HCT116 (cell line): ENCODE measurements at regions not wholly inside any gene's neighbourhood (a gene's known extent, or its start where the extent isn't known, plus 50 kb on each side); places are given as distances from the start of the nearest gene placed in this dataset.

Experiments
- ATAC-seq: fragments of 200-7000 bp; cut with Tn5 transposase; 2 replicates; pipeline ENCODE4 v1.9.1; 2020; ENCODE audit warnings: mild to moderate bottlenecking, moderate library complexity
- BruUV-seq: library from RNA; stranded (reverse); fragments of 400-500 nt; replicated peaks from 2 replicates; lab custom pipeline; 2021; lab: Mats Ljungman, UMichigan
- CTCF ChIA-PET: fragments of 300-600 bp; sonication (Branson Sonifier 250); formaldehyde crosslinking; loops from one replicate; lab custom pipeline; 2021; ENCODE audit warnings: antibody characterized with exemption; lab: Charles Lee
- POLR2A ChIA-PET: fragments of 300-600, 350-600 bp; sonication (Branson Sonifier 250); formaldehyde crosslinking; loops from one replicate; lab custom pipeline; 2021; ENCODE audit warnings: antibody characterized with exemption; lab: Charles Lee
- RAD21 ChIA-PET, 2 experiments: fragments of 300-600 bp; sonication (Branson Sonifier 250); formaldehyde crosslinking; loops; one replicate each; lab custom pipeline; 2023; ENCODE audit warnings: low total read pairs in 2 of 2; ENCODE audit not compliant: uncharacterized antibody in 2 of 2, unreplicated experiment in 2 of 2, low non-redundant PET in 1 of 2; lab: Charles Lee
- DNase-seq: peaks from one replicate; pipeline ENCODE4 v3.0.0-alpha.2; 2010; ENCODE audit warnings: low read depth, low spot score
- H2AFZ ChIP-seq: fragments of 200-600 bp; shearing (Covaris generic), sonication (generic); 2 replicates; pipeline ENCODE4 v1.6.1; 2017; ENCODE audit warnings: low read depth, mixed run types, mixed read lengths, antibody characterized with exemption, low read length; ENCODE audit not compliant: poor library complexity, severe bottlenecking
- H3K27ac ChIP-seq: 2 replicates; pipeline ENCODE4 v1.5.1; 2012; ENCODE audit warnings: low read depth, low read length
- H3K27me3 ChIP-seq: fragments of 200-600 bp; sonication (generic); 2 replicates; pipeline ENCODE4 v1.6.1; 2016; ENCODE audit warnings: mixed run types, low read length, mixed read lengths; ENCODE audit not compliant: insufficient read depth
- H3K36me3 ChIP-seq, 2 experiments: fragments of 200-500 bp in 1 of 2; fragments of 200-600 bp in 1 of 2; sonication (Bioruptor generic) in 1 of 2; sonication (generic) in 1 of 2; 2 replicates each; pipeline versions ENCODE4 v1.5.1 to v1.6.1; 2014 to 2016; ENCODE audit warnings: low read length in 2 of 2, inconsistent platforms in 1 of 2, mixed read lengths in 1 of 2, mixed run types in 1 of 2; ENCODE audit not compliant: insufficient read depth in 2 of 2, control insufficient read depth in 1 of 2
- H3K4me1 ChIP-seq, 2 experiments: fragments of 200-600 bp in 1 of 2; sonication (generic) in 1 of 2; 2 replicates each; pipeline versions ENCODE4 v1.5.1 to v1.6.1; 2012 to 2017; ENCODE audit warnings: low read length in 2 of 2, inconsistent platforms in 1 of 2, mild to moderate bottlenecking in 1 of 2, mixed read lengths in 1 of 2, mixed run types in 1 of 2, moderate library complexity in 1 of 2; ENCODE audit not compliant: insufficient read depth in 2 of 2, control insufficient read depth in 1 of 2
- H3K4me2 ChIP-seq: fragments of 200-600 bp; sonication (generic); 2 replicates; pipeline ENCODE4 v1.6.1; 2017; ENCODE audit warnings: mixed run types, low read length, mixed read lengths
- H3K4me3 ChIP-seq, 2 experiments: fragments of 200-600 bp in 1 of 2; sonication (generic) in 1 of 2; replicated peaks in 1 of 2; 2 replicates each; pipeline ENCODE4 v1.5.1; 2011 to 2016; ENCODE audit warnings: low read length in 2 of 2, control low read depth in 1 of 2, low read depth in 1 of 2, mild to moderate bottlenecking in 1 of 2, mixed read lengths in 1 of 2, mixed run types in 1 of 2
- H3K79me2 ChIP-seq: fragments of 200-600 bp; sonication (generic); 2 replicates; pipeline ENCODE4 v1.6.1; 2017; ENCODE audit warnings: mild to moderate bottlenecking, mixed run types, low read length, moderate library complexity, mixed read lengths; ENCODE audit not compliant: insufficient read depth
- H3K9ac ChIP-seq: fragments of 200-600 bp; sonication (generic); 2 replicates; pipeline ENCODE4 v1.6.1; 2016; ENCODE audit warnings: low read length, mixed read lengths
- H3K9me2 ChIP-seq: fragments of 200-600 bp; sonication (generic), shearing (Covaris generic); 2 replicates; pipeline ENCODE4 v1.6.1; 2017; ENCODE audit warnings: mixed run types, mild to moderate bottlenecking, moderate library complexity; ENCODE audit not compliant: insufficient read depth
- H3K9me3 ChIP-seq, 2 experiments: fragments of 200-500 bp in 1 of 2; fragments of 200-600 bp in 1 of 2; sonication (Bioruptor generic) in 1 of 2; sonication (generic) in 1 of 2; 2 replicates each; pipeline ENCODE4 v1.6.1; 2014 to 2017; ENCODE audit warnings: low read length in 2 of 2, mixed read lengths in 2 of 2, inconsistent platforms in 1 of 2, low read depth in 1 of 2, mild to moderate bottlenecking in 1 of 2, mixed run types in 1 of 2, moderate library complexity in 1 of 2; ENCODE audit not compliant: control insufficient read depth in 1 of 2, insufficient read depth in 1 of 2
- H4K20me1 ChIP-seq: fragments of 200-600 bp; sonication (generic), shearing (Covaris generic); 2 replicates; pipeline ENCODE4 v1.6.1; 2017; ENCODE audit warnings: mixed run types, mild to moderate bottlenecking, moderate library complexity; ENCODE audit not compliant: insufficient read depth
- CBX3 ChIP-seq: IDR thresholded peaks from 2 replicates; pipeline ENCODE4 v1.6.1; 2012; ENCODE audit warnings: low read depth
- CEBPB ChIP-seq: IDR thresholded peaks from 2 replicates; pipeline ENCODE4 v1.6.1; 2012; ENCODE audit warnings: low read depth
- ELF1 ChIP-seq: IDR thresholded peaks from 2 replicates; pipeline ENCODE4 v1.6.1; 2012; ENCODE audit warnings: low read depth, borderline replicate concordance
- EZH2 ChIP-seq: fragments of 200-600 bp; sonication (generic); IDR thresholded peaks from 2 replicates; pipeline ENCODE4 v1.6.1; 2017; ENCODE audit warnings: antibody characterized with exemption, mixed run types
- EZH2phosphoT487 ChIP-seq: fragments of 200-600 bp; IDR thresholded peaks from 2 replicates; pipeline ENCODE4 v1.6.1; 2018; ENCODE audit warnings: antibody characterized with exemption, borderline replicate concordance
- FOSL1 ChIP-seq: IDR thresholded peaks from 2 replicates; pipeline ENCODE4 v1.6.1; 2012; ENCODE audit warnings: low read depth
- JUND ChIP-seq: IDR thresholded peaks from 2 replicates; pipeline ENCODE4 v1.6.1; 2012
- MAX ChIP-seq: IDR thresholded peaks from 2 replicates; pipeline ENCODE4 v1.6.1; 2012
- RAD21 ChIP-seq: IDR thresholded peaks from 2 replicates; pipeline ENCODE4 v1.6.1; 2012; ENCODE audit warnings: low read depth, mild to moderate bottlenecking
- SIN3A ChIP-seq: IDR thresholded peaks from 2 replicates; pipeline ENCODE4 v1.6.1; 2012; ENCODE audit warnings: low read depth
- SRF ChIP-seq: IDR thresholded peaks from 2 replicates; pipeline ENCODE4 v1.6.1; 2012; ENCODE audit warnings: low read depth
- TCF7L2 ChIP-seq: IDR thresholded peaks from 2 replicates; pipeline ENCODE4 v1.7.0; 2011; ENCODE audit warnings: borderline replicate concordance, inconsistent platforms; ENCODE audit not compliant: insufficient read depth, insufficient read length; ENCODE audit errors: extremely low read depth
- YY1 ChIP-seq: IDR thresholded peaks from 2 replicates; pipeline ENCODE4 v1.6.1; 2011; ENCODE audit warnings: low read length, low read depth, moderate library complexity, mild to moderate bottlenecking; ENCODE audit not compliant: insufficient replicate concordance; ENCODE audit errors: extremely low read depth
- ZFX ChIP-seq: fragments of 450-650 bp; IDR thresholded peaks from 2 replicates; pipeline ENCODE4 v1.6.1; 2017
- ZNF274 ChIP-seq: fragments of 200-500 bp; sonication (Bioruptor generic); IDR thresholded peaks from 2 replicates; pipeline ENCODE4 v1.6.1; 2014; ENCODE audit warnings: mild to moderate bottlenecking, low read depth, low read length, inconsistent platforms
- intact Hi-C: fragments of 100-400 bp; cut with micrococcal nuclease; formaldehyde crosslinking; loops from 2 replicates; pipeline ENCODE4 v1.10.0; 2022
- TF ChIP-seq, protein P1 (sequence below): IDR thresholded peaks from 2 replicates; pipeline ENCODE4 v1.6.1; 2011; ENCODE audit warnings: mild to moderate bottlenecking, low read length, moderate library complexity; ENCODE audit not compliant: insufficient replicate concordance; ENCODE audit errors: extremely low read depth
- TF ChIP-seq, protein P2 (sequence below), 3 experiments: fragments of 200-600 bp in 1 of 3; sonication (generic) in 1 of 3; IDR thresholded peaks in 2 of 3; conservative IDR thresholded peaks in 1 of 3; 2 replicates each; pipeline ENCODE4 v1.5.1; 2012 to 2017; ENCODE audit warnings: low read depth in 2 of 3, low read length in 2 of 3, antibody characterized with exemption in 1 of 3, borderline replicate concordance in 1 of 3, control low read depth in 1 of 3, mild to moderate bottlenecking in 1 of 3, mixed read lengths in 1 of 3, mixed run types in 1 of 3, moderate library complexity in 1 of 3; ENCODE audit not compliant: insufficient read depth in 1 of 3

DNA sequence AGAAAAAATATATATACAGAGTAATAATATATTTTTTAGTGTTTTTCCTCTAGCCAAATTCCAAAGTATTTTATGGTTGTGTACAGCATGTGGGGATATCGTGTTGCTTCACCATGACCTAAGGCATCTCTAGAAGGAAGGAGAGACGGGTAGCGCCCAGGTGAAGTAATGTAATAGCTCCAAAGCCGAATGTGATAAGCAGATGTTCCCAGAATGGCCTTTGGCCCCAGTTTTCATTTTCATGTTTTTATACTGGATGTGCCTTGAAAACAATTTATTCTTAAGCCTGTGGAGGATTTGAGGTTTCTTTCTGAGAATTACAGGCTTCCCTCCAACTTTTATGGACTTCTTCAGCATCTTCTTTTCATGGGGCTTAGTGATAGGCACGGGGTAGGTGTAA, 587.9 kb upstream of the KIRREL3 start:
- H4K20me1 ChIP-seq: no peaks in the 10 kb centered on the region
- TF ChIP-seq RAD21 (no peak), EZH2 (no peak), ZFX (no peak)
- no peak overlapping the region for H2AFZ ChIP-seq
- ChIA-PET CTCF (no interaction called here), POLR2A (no interaction called here), RAD21 (no interaction called here)
- H3K4me3 ChIP-seq: no peak overlapping the region
- intact Hi-C loops: no loop called here
- no peaks in the 10 kb centered on the region for H3K79me2 ChIP-seq
- H3K27me3 ChIP-seq: no peaks in the 10 kb centered on the region
- no peaks in the 10 kb centered on the region for H3K4me1 ChIP-seq
- peaks cover 14 to 26% of the 10 kb centered on the region in 2 experiments; a peak in 3 of 4 replicates for H3K9me3 ChIP-seq
- H3K27ac ChIP-seq: no peak overlapping the region
- no peaks in the 10 kb centered on the region for H3K36me3 ChIP-seq
- DNase-seq (no peak), ATAC-seq (no peak)
- BruUV-seq: no TSS peak
- H3K9me2 ChIP-seq: no peaks in the 10 kb centered on the region
- no peak overlapping the region for H3K4me2 ChIP-seq
- no peak overlapping the region for H3K9ac ChIP-seq

DNA sequence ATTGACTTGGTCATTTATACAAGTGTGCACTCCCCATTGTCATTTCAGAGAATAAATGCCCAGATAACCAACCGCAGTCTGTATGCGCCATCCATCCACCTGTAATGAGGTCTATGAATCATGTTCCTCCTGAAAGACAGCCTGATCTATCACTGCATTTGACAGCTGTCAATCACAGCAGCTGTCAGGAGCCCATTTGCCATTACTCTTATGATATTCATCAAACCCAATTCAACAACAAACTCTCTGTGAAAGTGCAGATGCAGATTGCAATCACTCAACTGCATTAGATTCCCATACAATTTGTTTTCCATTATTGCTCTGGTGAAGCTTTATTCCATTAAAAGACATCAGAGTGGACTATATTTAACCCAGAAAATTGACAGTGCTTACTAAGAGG, 586.9 kb upstream of the KIRREL3 start:
- Histone ChIP-seq H2AFZ (no peak overlapping the region), H3K9me3 (peaks cover 15 to 22% of the 10 kb centered on the region in 2 experiments; a peak in 3 of 4 replicates), H3K36me3 (no peaks in the 10 kb centered on the region), H3K27me3 (no peaks in the 10 kb centered on the region), H3K4me1 (no peaks in the 10 kb centered on the region), H4K20me1 (no peaks in the 10 kb centered on the region), H3K4me2 (no peak overlapping the region), H3K27ac (no peak overlapping the region), H3K9ac (no peak overlapping the region), H3K79me2 (no peaks in the 10 kb centered on the region), H3K9me2 (no peaks in the 10 kb centered on the region), H3K4me3 (no peak overlapping the region)
- intact Hi-C loops: no loop called here
- no TSS peak for BruUV-seq
- ChIA-PET CTCF (no interaction called here), RAD21 (no interaction called here), POLR2A (no interaction called here)
- ATAC-seq: no peak
- no peak for DNase-seq
- TF ChIP-seq EZH2phosphoT487: no peak
- no peak for TF ChIP-seq TCF7L2
- TF ChIP-seq, protein P1, sequence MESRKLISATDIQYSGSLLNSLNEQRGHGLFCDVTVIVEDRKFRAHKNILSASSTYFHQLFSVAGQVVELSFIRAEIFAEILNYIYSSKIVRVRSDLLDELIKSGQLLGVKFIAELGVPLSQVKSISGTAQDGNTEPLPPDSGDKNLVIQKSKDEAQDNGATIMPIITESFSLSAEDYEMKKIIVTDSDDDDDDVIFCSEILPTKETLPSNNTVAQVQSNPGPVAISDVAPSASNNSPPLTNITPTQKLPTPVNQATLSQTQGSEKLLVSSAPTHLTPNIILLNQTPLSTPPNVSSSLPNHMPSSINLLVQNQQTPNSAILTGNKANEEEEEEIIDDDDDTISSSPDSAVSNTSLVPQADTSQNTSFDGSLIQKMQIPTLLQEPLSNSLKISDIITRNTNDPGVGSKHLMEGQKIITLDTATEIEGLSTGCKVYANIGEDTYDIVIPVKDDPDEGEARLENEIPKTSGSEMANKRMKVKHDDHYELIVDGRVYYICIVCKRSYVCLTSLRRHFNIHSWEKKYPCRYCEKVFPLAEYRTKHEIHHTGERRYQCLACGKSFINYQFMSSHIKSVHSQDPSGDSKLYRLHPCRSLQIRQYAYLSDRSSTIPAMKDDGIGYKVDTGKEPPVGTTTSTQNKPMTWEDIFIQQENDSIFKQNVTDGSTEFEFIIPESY: no peak
- no peak for TF ChIP-seq ZNF274
- no peak for TF ChIP-seq MAX
- TF ChIP-seq YY1: no peak
- TF ChIP-seq SIN3A: no peak
- TF ChIP-seq ELF1: no peak
- no peak for TF ChIP-seq JUND
- no peak for TF ChIP-seq EZH2
- no peak for TF ChIP-seq CEBPB
- no peak for TF ChIP-seq CBX3
- TF ChIP-seq FOSL1: no peak
- no peak for TF ChIP-seq SRF
- TF ChIP-seq, protein P2, sequence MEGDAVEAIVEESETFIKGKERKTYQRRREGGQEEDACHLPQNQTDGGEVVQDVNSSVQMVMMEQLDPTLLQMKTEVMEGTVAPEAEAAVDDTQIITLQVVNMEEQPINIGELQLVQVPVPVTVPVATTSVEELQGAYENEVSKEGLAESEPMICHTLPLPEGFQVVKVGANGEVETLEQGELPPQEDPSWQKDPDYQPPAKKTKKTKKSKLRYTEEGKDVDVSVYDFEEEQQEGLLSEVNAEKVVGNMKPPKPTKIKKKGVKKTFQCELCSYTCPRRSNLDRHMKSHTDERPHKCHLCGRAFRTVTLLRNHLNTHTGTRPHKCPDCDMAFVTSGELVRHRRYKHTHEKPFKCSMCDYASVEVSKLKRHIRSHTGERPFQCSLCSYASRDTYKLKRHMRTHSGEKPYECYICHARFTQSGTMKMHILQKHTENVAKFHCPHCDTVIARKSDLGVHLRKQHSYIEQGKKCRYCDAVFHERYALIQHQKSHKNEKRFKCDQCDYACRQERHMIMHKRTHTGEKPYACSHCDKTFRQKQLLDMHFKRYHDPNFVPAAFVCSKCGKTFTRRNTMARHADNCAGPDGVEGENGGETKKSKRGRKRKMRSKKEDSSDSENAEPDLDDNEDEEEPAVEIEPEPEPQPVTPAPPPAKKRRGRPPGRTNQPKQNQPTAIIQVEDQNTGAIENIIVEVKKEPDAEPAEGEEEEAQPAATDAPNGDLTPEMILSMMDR (IDR thresholded peaks at IDR 0.05 in 2 of 3, conservative IDR thresholded peaks at IDR 0.05 in 1 of 3; ENCODE audit: borderline replicate concordance in 1 of 3, insufficient read depth in 1 of 3, low read depth in 2 of 3, low read length in 2 of 3): no peak
